Uterus (tissue), 2 donors: ENCODE measurements at regions not wholly inside any gene's neighbourhood (a gene's known extent, or its start where the extent isn't known, plus 50 kb on each side); places are given as distances from the start of the nearest gene placed in this dataset.

Experiments used
- POLR2A ChIP-seq, 2 donors: fragments of 450-650 bp; IDR thresholded peaks; one replicate each; pipeline ENCODE4 v1.6.1; 2016; ENCODE audit warnings: antibody characterized with exemption in 2 of 2, mild to moderate bottlenecking in 1 of 2, moderate library complexity in 1 of 2
- TF ChIP-seq, protein P1 (sequence below), 4 experiments: fragments of 200-600 bp in 2 of 4; fragments of 450-650 bp in 2 of 4; sonication (generic) in 2 of 4; IDR thresholded peaks; one replicate each; pipeline ENCODE4 v1.5.1; 2016 to 2019; ENCODE audit warnings: antibody characterized with exemption in 4 of 4, mild to moderate bottlenecking in 2 of 4, moderate library complexity in 1 of 4

GRCh38 chr3:194824100-194824499, 138.4 kb downstream of the FAM43A start:
- TF ChIP-seq, protein P1, sequence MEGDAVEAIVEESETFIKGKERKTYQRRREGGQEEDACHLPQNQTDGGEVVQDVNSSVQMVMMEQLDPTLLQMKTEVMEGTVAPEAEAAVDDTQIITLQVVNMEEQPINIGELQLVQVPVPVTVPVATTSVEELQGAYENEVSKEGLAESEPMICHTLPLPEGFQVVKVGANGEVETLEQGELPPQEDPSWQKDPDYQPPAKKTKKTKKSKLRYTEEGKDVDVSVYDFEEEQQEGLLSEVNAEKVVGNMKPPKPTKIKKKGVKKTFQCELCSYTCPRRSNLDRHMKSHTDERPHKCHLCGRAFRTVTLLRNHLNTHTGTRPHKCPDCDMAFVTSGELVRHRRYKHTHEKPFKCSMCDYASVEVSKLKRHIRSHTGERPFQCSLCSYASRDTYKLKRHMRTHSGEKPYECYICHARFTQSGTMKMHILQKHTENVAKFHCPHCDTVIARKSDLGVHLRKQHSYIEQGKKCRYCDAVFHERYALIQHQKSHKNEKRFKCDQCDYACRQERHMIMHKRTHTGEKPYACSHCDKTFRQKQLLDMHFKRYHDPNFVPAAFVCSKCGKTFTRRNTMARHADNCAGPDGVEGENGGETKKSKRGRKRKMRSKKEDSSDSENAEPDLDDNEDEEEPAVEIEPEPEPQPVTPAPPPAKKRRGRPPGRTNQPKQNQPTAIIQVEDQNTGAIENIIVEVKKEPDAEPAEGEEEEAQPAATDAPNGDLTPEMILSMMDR (IDR thresholded peaks at IDR 0.05) = no peak
- TF ChIP-seq POLR2A (IDR thresholded peaks at IDR 0.05) = no peak
